Activated CD4-positive, alpha-beta T cell treated with anti-CD3 and anti-CD28 coated beads, Interleukin-2, amount 50 U/mL, for 4 hours (primary cell): ENCODE measurements at regions not wholly inside any gene's neighbourhood (a gene's known extent, or its start where the extent isn't known, plus 50 kb on each side); places are given as distances from the start of the nearest gene placed in this dataset.
"Not testable (repeated sequence)": the region's sequence is repeated elsewhere in the genome, so short reads cannot be mapped to it uniquely, and the experiment has no call there.

Source experiments
- DNase-seq, 2 experiments: peaks; one replicate each; pipeline ENCODE4 v3.0.0-alpha.2; 2020

DNA sequence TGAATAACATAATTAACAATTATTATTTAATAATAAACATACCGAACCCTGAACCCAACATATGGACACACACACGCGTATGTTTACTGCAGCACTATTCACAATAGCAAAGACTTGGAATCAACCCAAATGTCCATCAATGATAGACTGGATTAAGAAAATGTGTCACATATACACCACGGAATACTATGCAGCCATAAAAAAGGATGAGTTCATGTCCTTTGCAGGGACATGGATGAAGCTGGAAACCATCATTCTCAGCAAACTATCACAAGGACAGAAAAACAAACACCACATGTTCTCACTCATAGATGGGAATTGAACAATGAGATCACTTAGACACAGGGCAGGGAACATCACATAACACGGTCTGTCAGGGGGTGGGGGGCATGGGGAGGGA lies 333.5 kb downstream of the KIF20B start:
- DNase-seq: not testable (repeated sequence)

DNA sequence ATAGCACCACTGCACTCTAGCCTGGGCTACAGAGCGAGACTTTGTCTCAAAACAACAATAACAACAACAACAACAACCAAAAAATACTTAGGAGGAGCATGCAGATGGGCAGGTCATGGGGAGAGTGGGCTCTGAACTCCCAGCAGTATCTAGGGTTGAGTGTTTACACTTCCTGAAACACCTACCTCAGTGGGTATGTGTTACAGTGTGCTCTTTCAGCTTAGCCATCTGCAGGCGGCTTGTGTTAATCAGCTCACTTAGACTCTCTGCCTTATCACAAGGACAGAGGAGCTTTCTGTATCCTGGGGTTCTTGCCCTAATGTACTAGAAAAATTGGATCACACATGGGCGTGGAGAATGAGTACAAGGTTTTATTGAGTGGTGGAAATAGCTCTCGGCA lies 340.2 kb downstream of the KIF20B start:
- DNase-seq: no peak

DNA sequence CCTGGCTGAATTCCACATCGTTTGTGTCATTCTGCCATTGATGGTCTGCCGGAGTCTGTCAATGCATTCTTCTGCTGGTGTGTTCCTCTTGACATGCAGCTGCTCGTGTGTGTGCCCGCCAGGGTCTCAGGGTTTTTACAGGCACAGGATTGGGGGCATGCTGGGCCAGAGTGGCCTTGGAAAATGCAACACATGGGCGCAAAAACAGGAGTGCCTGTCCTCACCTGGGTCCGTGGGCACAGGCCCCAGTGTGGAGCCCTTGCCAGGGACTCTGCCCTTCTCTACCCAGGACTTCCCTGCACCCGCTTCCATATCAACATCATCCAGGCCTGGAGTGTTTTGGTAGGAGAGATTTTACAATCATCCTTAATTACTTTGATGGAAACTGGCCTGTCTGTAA lies 340.7 kb downstream of the KIF20B start:
- no peak for DNase-seq

DNA sequence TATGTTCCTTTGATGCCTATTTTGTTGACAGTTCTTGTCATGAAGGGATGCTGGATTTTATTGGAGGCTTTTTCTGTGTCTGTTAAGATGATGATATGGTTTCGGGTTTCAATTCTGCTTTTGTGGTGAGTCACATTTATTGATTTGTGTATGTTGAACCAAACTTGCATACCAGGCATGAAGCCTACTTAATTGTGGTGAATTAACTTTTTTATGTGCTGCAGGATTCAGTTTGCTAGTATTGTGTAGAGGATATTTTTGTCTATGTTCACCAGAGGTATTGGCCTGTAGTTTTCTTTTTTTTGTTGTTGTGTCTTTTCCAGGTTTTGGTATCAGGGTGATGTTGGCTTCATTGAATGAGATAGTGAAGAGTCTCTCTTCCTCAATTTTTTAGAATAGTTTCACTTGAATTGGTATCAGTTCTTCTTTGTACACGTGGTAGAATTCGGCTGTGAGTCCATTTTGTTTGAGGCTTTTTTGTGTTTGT lies 345.9 kb downstream of the KIF20B start:
- DNase-seq: no peak

DNA sequence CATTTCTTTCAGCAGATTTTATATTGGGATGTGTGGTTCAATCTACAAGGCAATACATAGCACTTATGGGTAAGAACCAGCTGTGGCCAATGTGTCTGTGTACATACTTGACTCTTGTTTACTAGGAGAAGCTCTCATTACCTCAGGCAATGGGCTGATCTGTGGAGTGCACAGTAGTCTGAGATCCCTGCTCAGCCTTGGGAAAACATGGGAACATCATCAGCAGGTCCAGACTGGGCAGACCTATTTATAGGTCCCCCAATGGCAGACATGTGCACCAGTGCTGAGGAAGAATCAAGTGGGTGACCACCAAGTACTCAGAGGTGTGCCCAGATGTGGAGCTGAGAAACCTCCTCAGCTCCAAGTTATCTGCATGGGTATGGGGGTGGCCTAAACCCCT lies 349.7 kb downstream of the KIF20B start:
- no peak for DNase-seq

DNA sequence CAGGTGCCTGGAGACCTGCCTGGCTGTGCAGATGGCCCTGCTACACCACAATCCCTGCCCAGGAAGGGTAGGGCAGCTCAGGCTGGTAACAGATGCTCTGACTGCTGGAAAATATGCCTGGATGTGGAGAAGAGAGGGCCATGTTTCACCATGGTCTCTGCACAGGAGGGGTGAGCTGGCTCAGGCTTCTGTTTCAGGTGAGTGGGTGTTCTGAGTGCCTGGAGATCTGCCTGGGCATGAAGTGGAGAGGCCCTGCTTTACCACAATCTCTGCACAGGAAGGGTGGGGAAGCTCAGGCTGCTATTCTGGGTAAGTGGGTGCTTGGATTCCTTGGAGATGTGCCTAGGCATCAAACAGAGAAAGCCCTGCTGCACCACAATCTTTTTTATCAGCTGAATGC lies 350.1 kb downstream of the KIF20B start:
- no peak for DNase-seq

DNA sequence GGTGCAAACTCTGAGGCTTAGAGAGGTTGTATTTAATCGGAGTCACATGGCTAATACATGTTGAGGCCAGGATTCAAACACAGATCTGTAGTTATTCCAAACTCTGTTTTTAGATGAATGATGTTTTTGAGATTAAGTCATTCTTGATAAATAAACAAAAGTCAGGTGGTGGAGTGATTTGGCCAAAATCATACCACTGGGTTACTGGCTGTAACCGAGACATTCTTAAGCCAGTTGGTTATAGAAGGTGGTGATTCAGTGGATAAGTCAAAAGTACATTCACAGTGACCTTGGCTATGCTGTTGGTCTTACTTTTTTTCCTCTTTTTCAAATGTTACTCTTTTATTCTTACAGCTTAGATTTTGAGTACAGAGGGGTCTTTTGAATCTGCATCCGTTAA lies 361.4 kb downstream of the KIF20B start:
- DNase-seq: no peak

DNA sequence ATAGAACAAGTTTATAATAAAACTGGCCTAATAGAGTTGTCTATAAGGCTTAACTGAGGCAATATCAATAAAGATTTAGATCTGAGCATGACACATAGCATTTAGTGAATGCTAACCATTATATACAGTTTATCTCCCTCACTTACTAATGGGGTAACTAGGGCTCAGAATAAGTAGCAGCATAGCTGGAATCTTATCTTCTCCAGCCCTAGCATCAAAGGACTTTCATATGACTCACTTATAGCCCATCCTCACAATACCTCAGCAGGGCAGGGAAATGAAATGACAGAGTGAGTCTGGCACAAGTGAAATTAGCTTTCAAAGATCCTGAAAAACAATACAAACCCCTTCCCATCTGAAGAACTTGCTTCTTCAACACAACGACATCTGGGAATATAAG lies 362.9 kb downstream of the KIF20B start:
- no peak for DNase-seq

DNA sequence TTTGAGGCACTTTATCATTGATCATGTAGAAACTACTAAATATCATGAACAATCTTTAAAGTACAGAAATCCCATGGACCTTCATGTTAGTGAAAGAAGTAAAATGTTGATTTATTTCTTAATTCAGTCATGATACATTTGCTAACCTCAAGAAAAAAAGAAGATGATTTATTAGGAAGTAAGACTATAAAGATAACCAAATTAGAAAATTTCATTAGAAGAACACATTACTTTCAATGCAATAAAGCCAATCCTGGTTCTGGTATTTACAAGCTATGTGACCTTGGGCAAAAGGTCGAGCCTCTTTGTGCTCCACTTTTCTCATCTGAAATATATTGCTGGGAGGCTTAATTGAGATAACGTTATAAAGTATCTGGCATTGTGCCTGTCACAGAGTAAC lies 365.0 kb downstream of the KIF20B start:
- DNase-seq: no peak

DNA sequence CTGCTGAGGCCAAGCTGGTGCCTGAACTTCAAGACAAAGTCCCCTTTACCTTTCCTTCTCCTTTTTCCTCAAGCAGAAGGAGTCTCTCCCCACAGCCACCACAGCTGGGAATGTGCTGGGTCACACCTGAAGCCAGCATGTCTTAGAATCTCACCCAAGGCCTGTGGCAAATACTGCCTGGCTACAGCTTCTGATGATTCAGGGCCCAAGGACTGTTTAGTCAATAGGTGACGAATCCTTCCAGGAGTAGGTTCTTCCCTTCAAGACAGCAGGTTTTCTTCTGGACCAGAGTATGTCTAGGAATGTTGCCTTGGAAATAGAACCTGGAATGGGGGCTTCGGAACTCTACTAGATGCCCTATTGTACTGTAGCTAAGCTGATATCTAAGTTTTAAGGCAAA lies 374.6 kb downstream of the KIF20B start:
- no peak for DNase-seq

DNA sequence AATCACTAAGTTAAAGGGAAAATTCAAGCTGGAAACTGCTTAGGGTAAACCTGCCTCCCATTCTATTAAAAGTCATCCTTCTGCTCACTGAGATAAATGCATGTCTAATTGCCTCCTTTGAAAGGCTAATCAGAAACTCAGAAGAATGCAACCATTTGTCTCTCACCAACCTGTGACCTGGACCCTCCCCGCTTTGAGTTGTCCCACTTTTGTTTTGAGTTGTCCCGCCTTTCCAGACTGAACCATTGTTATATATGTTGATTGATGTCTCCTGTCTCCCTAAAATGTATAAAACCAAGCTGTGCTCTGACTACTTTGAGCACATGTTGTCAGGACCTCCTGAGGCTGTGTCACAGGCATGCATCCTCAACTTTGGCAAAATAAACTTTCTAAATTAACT lies 378.4 kb downstream of the KIF20B start:
- DNase-seq: no peak

DNA sequence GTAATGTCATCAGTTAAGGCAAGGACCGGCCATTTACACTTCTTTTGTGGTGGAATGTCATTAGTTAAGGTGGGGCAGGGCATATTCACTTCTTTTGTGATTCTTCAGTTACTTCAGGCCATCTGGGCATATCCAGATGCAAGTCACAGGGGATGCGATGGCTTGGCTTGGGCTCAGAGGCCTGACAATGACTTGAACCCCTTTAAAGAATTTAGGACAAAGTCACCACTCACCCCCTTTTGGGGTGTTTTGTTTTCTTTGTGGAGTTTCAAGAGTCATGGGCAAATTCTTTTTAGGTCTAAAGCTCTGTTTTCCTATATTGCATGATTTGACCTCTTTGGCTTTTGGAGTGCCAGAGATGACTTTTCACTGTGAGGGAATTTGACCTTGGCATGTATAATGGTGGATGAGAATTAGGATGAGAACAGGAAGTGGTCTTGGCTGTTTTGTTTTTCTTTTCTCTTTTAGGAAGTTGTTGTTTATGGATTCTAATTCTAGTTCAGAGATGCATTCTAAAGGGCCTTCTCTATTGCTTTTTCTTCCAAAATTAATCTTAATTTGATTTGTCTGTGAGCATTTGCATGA lies 385.3 kb downstream of the KIF20B start:
- DNase-seq: not testable (repeated sequence)

DNA sequence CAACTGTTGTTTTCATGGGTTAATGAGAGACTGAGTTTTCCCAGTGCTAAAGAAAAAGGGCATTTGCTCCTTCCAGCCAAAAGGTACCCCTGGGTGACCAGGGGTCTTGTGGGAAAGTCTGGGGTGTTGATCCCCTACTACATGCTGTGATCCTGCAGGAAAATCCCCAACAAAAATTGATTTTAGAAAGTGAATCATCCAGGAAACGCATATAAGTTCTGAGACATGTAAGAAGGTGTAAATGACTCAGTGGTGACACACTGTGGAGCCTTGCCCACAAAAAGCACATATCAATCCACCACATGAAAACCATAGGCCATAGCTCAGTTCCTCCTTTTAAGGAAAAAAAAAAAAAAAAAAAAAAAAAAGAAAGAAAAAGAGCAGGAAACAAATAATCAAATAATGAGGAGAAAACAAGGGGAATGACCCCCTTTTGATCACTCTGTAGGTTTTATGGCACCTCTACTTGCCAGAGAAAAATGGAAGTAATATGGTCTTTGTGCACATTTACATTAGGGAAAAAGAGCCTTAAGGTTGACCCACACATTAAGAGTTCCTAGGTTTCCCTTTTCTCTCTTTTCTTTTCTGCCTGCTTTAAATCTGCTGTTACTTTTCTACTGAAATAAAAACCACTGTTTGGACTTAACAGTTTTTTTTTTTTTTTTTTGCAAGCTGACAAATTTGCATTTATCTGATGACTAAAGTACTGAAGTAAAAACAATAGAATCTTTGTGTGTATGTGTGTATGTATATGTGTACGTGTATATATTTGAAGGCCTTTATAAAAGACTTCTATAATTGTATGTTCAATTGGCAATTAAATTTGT lies 386.0 kb downstream of the KIF20B start:
- no peak for DNase-seq

DNA sequence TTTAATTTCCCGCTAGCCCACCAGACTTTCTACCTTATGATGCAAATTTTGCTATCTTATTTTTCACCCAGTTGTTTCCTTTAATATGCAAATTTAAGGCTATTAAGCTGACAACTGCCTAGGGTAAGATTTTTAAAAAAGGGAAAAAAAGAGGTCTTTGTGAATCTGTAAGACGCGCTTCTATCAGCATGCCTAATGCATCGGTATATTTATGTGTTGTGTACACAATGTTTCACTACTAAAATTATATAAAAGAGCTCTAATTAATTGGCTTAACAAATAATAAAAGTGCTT lies 386.6 kb downstream of the KIF20B start:
- DNase-seq: no peak

DNA sequence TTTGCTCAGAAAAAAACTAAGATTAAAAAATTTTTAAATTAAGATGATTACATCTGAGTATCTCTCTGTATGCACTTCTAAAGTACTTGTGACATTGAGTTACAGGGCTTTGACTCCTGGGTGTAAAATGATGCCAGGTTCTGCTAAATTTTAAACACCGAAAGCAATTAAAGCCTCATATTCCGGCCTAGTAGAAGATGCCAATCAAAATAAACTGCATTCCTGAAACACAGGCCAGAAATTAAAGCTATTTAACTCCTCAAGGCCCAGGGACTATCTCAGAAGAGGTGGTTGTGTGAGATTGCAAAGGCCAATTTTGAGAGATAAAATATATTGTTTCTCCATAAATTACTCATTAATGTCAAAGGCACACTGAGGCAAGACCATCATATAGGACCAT lies 388.3 kb downstream of the KIF20B start:
- DNase-seq: no peak

DNA sequence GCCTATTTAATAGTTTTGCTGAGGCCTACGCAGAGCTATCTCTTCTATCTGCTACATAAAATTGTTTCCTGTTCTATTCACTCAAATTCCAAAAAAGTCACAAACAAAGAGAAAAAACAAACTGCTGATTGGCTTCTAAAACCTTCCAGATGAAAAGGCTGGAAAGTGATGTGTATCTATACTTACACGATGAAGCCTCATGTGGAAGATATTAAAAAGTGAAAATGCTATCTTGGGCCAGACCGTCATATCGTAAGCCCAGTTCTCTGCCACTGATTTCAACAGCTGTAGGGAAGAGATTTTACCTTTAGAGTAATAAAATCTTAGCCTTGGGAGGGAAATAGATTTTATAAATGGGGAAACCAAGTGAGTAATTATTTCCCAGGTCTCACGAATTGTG lies 394.8 kb downstream of the KIF20B start:
- DNase-seq: no peak

DNA sequence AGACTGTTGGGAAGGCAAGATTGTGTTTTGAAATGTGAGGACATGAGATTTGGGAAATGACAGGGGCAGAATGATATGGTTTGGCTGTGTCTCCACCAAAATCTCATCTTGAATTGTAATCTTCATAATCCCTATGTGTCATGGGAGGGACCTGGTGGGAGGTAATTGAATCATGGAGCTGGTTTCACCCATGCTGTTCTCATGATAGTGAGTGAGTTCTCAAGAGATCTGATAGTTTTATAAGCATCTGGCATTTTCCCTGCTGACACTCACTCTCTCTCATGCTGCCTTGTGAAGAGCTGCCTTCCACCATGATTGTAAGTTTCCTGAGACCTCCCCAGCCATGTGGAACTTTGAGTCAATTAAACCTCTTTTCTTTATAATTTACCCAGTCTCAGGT lies 406.2 kb downstream of the KIF20B start:
- not testable (repeated sequence) for DNase-seq

DNA sequence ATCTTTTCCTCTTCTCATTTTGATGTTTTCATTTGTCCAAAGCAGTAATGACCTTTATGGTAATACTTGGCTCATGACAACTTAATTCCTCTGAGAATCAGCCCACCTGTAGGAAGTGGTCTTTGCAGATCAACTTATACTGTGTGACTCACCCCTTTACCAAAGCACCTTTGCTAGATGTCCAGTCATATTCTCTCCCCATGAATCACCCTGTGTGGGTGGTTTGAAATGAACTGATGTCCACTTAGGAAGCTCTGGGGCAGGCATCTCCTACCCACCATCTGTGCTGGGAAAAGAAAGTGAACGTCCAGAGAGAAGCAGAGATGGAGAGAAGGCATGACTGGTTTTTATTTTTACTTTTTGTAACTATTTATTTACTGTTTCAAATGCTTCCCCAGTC lies 410.3 kb downstream of the KIF20B start:
- no peak for DNase-seq

DNA sequence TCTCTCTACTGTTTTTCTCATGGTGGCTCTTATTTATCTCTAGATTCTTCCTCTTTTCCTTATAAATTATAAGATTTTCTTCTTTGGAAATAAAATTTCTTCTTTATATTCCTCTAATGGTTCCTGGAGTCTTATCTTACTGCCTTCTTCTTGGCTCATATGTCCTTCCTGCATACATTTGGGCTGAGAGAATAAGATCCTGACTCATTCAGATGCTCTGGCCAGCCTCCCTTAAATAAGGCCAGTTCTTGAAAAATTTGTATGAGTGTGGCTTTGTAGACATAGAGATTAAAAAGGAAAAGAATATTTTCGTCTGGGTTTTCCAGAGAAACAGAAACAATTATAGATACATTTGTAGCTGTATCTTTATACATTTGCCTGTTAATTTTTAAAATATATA lies 411.3 kb downstream of the KIF20B start:
- no peak for DNase-seq

DNA sequence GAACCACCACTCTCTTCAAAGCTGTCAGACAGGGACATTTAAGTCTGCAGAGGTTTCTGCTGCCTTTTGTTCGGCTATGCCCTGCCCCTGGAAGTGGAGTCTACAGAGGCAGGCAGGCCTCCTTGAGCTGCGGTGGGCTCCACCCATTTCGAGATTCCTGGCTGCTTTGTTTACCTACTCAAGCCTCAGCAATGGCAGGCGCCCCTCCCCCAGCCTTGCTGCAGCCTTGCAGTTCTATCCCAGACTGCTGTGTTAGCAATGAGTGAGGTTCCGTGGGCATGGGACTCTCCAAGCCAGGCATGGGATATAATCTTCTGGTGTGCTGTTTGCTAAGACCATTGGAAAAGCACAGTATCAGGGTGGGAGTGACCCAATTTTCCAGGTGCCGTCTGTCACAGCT lies 417.2 kb downstream of the KIF20B start:
- DNase-seq: not testable (repeated sequence)

DNA sequence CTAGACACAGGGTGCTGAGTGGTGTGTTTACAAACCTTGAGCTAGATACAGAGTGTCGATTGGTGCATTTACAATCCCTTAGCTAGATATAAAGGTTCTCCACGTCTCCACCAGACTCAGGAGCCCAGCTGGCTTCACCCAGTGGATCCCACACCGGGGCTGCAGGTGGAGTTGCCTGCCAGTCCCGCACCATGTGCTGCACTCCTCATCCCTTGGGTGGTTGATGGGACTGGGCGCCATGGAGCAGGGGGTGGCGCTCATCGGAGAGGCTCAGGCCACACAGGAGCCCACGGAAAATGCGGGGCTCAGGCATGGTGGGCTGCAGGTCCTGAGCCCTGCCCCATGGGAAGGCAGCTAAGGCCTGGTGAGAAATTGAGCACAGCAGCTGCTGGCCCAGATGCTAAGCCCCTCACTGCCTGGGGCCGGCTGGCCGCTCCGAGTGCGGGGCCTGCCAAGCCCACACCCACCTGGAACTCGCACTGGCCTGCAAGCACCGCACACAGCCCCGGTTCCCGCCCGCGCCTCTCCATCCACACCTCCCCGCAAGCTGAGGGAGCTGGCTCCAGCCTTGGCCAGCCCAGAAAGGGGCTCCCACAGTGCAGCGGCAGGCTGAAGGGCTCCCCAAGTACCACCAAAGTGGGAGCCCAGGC lies 418.4 kb downstream of the KIF20B start:
- not testable (repeated sequence) for DNase-seq

DNA sequence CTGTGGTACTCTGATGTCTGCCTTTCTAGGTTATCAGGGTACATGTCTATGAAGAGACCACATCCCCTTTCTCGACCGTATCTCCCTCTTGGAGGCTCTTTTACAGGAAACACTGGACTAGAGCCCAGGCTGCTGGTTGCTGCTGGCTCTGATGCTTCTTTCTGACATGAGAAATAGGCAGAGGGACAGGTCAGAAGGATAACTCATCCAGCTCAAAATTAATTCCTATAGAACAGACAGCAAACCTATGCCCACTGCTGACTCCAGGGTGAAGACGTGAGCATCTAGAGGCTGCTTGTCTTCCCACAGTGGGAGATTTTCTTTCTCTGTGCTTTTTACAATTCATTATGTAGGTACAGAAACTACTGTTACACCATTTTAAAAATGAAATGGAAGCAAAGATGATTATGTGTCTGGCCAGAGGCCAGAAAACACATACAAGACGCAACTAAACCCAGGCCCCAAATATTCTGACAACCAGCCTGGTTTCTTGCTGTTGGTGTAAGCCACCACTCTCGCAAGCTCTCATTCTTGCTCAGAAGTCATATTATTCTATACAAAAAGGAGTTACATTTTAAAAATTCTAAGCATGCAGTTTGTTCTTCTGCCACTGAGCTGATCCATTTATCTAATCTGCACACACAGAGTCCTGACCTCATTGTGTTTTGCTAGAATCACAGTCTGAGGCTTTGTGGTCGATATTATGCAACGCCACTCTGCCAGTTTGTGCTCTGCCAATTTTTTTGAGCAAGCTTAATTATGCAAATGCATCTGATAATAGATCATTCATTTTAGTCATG lies 424.3 kb downstream of the KIF20B start:
- DNase-seq: no peak

DNA sequence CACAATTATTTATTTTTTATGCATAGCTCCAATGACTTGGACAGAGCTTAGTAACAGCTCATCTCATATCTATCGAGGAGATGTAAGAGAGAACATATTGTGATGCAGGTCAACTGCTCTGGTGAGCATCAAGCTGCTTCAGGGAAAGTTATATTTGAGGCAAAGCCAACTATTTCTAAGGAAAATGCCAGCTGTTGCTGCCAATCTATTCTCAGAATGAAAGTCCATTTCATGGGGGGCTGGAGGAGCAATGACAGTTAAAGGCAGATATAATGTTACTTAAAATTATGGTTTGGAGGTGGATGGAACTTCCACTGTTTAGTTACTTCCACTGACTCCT lies 424.8 kb downstream of the KIF20B start:
- DNase-seq: no peak
